ENCODE measurements at regions not wholly inside any gene's neighbourhood (a gene's known extent, or its start where the extent isn't known, plus 50 kb on each side); places are given as distances from the start of the nearest gene placed in this dataset.

DNA sequence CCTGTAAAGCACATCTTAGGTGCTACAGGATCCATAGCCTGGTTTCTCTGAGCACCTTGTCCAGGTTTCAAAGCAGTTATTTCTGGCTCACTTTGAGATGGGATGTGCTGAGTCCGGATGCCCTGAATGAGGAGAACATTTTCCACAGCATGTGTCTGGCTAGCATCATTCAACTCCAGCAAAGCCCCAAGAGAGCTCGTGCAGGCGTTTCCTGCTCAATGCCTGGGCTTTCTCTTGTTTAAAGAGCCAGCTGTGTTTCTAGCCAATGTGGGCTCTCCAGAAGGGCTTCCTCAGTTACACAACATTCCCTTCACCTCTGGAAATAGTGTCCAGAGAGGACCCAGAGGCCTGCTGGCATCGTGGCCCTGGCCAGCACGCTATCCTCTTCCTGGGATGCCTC is 411.7 kb downstream of the DMAC1 start:
- H3K27ac ChIP-seq = no peak overlapping the region
- H3K4me3 ChIP-seq = no peak overlapping the region
- H3K27me3 ChIP-seq = no peaks in the 10 kb centered on the region
- no peaks in the 10 kb centered on the region for H3K4me1 ChIP-seq
- H3K36me3 ChIP-seq = no peaks in the 10 kb centered on the region
- DNase-seq (ENCODE audit: low spot score) = no peak
- H3K9me3 ChIP-seq = no peaks in the 10 kb centered on the region
- TF ChIP-seq, protein P1, sequence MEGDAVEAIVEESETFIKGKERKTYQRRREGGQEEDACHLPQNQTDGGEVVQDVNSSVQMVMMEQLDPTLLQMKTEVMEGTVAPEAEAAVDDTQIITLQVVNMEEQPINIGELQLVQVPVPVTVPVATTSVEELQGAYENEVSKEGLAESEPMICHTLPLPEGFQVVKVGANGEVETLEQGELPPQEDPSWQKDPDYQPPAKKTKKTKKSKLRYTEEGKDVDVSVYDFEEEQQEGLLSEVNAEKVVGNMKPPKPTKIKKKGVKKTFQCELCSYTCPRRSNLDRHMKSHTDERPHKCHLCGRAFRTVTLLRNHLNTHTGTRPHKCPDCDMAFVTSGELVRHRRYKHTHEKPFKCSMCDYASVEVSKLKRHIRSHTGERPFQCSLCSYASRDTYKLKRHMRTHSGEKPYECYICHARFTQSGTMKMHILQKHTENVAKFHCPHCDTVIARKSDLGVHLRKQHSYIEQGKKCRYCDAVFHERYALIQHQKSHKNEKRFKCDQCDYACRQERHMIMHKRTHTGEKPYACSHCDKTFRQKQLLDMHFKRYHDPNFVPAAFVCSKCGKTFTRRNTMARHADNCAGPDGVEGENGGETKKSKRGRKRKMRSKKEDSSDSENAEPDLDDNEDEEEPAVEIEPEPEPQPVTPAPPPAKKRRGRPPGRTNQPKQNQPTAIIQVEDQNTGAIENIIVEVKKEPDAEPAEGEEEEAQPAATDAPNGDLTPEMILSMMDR (IDR thresholded peaks at IDR 0.05) = no peak

DNA sequence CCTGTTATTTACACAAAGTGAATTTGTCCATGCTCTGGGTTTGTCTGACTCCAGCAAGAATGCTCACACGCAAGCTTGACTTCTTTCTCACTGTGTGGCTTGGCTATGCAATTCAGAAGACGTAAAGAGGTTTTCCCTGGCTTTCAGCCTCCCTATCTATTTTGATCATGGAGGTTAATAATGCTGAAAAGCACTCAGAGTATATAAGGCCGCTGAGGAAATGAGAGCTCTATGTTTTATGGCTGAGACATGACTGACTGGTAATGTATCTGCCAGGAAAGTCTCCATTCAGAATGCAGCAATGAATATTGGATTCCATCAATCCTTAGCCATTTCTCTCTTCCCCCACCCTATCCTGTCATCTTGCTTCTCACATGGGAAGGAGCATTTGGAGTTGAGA is 417.3 kb downstream of the DMAC1 start:
- H3K27ac ChIP-seq = no peak overlapping the region
- no peaks in the 10 kb centered on the region for H3K36me3 ChIP-seq
- H3K4me3 ChIP-seq = no peak overlapping the region
- no peaks in the 10 kb centered on the region for H3K4me1 ChIP-seq
- no peaks in the 10 kb centered on the region for H3K27me3 ChIP-seq
- H3K9me3 ChIP-seq = no peaks in the 10 kb centered on the region
- TF ChIP-seq, protein P1 (IDR thresholded peaks at IDR 0.05) = no peak
- DNase-seq (ENCODE audit: low spot score) = no peak

DNA sequence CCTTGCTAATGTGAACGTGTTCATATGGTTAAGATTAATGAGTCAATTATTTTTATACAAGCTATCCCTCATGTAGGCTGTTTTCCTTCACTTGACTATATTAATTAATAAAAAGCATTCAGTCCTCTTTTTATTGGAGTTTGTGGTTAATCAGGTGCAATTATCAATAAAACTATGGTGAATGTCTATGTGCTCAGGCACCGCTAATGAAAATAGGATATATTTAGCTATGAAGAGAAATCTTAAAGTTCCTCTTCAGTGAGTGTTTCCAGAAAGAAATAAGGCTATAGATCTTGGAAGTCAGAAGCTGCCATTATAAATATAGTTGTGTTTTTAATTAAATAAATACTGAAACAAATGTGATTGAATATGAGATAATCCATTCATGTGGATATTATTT is 422.1 kb downstream of the DMAC1 start:
- H3K27ac ChIP-seq = no peak overlapping the region

DNA sequence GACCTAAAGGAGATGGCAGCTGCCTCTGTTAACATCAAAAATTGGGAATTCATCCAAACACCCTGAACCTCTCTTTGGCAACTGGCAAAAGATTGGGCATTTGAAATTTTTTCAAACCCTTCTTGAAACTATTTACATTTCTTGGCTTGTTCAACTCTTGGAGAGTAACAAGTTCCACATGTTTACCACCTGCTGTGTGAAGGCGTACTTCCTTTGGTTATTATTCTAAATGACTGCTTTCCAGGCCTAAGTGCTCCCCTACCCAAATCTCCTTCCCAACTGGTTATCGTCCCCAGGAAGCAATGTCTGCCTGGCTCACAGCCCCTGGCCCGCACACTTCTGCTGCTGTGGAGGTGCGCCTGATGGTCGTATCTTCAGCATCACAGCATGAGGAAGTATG is 422.7 kb downstream of the DMAC1 start:
- DNase-seq (ENCODE audit: low spot score) = no peak
- TF ChIP-seq, protein P1 (IDR thresholded peaks at IDR 0.05) = no peak
- no peaks in the 10 kb centered on the region for H3K4me1 ChIP-seq
- no peaks in the 10 kb centered on the region for H3K36me3 ChIP-seq
- no peak overlapping the region for H3K4me3 ChIP-seq
- H3K9me3 ChIP-seq = no peaks in the 10 kb centered on the region
- H3K27me3 ChIP-seq = no peaks in the 10 kb centered on the region
- H3K27ac ChIP-seq = no peak overlapping the region

More for the DNA sequence above, 422.1 kb downstream of the DMAC1 start:
- Histone ChIP-seq H3K36me3 (no peaks in the 10 kb centered on the region), H3K27me3 (no peaks in the 10 kb centered on the region), H3K4me3 (no peak overlapping the region), H3K4me1 (no peaks in the 10 kb centered on the region), H3K9me3 (no peaks in the 10 kb centered on the region)
- DNase-seq (ENCODE audit: low spot score) = no peak
- TF ChIP-seq, protein P1 (IDR thresholded peaks at IDR 0.05) = no peak

DNA sequence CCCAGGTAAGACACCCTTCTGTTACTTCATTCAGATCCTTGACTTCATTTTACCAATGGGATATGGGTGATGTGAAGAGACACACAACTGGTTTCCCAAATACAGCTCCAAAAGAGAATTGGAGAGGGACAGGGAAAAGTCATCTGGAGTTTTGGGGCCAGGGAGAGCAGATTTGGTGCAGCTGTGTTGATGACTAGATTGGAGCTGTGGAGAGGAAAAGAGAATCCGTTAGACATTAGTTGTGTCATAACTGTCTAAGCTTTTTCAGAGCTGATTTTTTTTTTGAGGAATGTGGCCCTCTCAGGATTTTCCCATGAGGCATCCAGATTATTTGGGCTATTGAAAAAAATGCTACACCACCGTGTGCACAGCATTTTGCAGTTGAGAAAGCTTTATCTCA is 423.4 kb downstream of the DMAC1 start:
- Histone ChIP-seq H3K36me3 (no peaks in the 10 kb centered on the region), H3K4me3 (no peak overlapping the region), H3K27ac (no peak overlapping the region), H3K4me1 (peaks cover 0 to 2% of the 10 kb centered on the region in 2 donors), H3K9me3 (no peaks in the 10 kb centered on the region), H3K27me3 (no peaks in the 10 kb centered on the region)
- TF ChIP-seq, protein P1 (IDR thresholded peaks at IDR 0.05) = no peak
- DNase-seq (ENCODE audit: low spot score) = no peak

DNA sequence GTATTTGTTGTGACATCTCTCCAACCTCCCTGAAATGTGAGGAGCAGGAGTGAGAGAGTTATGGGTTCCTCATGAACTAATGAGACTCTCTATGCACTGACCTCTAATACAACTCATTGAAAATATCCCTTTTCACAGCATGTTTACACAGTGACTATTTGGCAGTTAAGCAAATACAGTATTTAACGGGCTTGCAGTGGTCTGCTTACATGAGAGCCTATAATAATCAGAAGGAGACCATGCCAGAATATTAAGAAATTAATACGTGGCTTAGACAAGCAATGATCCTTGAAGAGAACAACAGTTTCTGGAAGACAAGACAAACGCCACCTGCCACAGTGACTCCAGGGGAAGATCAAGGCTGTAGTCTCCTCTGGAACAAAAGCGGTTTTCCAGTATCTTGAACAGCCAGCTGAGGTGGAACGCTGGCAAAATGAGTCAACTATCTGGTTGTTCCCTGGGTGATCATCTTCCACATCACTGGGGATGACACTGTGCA is 424.5 kb downstream of the DMAC1 start:
- TF ChIP-seq, protein P1 (IDR thresholded peaks at IDR 0.05) = no peak
- Histone ChIP-seq H3K4me3 (no peak overlapping the region), H3K27ac (no peak overlapping the region), H3K9me3 (no peaks in the 10 kb centered on the region), H3K27me3 (no peaks in the 10 kb centered on the region), H3K4me1 (peaks cover 0 to 9% of the 10 kb centered on the region in 2 donors), H3K36me3 (no peaks in the 10 kb centered on the region)
- no peak for DNase-seq (ENCODE audit: low spot score)
